Tongue (tissue), 1 donor: ENCODE measurements at regions not wholly inside any gene's neighbourhood (a gene's known extent, or its start where the extent isn't known, plus 50 kb on each side); places are given as distances from the start of the nearest gene placed in this dataset.
A peak's percentile ranks its signal among the peaks of the same experiment; 100 is the strongest.

ENCODE experiments used
- DNase-seq: peaks from one replicate; pipeline ENCODE4 v3.0.0-alpha.2; 2015

DNA sequence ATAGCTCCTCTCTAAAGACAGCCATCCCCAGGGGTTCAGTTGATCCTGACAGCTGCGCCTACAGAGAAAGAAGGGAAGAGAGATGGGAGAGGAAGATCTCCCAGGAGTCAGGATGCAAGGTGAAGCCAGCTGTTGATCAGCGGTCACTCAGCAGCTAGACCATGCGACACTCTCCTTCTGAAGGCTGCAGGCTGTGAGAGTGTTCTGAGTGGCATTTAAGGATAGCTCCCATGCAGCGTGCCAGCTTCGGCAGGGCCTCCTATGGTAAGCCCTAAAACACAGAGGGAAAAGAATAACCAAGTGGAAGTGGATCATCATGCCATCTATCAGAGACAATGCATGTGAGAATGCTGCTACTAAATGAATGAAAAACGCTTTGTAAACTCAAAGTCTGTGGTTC is 197.9 kb upstream of the NUDT4 start:
- DNase-seq, result peak; percentile 44

DNA sequence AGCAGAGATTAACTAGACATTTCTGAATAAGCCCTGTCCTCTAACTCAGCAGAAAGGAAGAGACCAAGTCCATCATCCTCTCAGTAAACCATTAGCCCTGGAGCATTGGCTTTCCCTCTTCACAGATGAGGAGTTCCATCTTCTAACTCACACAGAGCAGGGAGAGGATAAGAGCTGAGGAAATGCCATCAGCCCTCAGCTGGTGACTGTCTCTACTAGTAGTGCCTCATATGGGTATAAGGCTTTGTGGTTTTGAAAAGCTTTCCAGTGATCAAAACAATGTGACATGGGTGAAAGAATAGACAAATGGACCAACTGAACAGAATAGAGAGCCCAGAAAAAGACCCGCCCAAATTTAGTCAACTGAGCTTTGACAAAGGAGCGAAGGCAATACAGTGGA is 197.2 kb upstream of the NUDT4 start:
- DNase-seq, result no peak

DNA sequence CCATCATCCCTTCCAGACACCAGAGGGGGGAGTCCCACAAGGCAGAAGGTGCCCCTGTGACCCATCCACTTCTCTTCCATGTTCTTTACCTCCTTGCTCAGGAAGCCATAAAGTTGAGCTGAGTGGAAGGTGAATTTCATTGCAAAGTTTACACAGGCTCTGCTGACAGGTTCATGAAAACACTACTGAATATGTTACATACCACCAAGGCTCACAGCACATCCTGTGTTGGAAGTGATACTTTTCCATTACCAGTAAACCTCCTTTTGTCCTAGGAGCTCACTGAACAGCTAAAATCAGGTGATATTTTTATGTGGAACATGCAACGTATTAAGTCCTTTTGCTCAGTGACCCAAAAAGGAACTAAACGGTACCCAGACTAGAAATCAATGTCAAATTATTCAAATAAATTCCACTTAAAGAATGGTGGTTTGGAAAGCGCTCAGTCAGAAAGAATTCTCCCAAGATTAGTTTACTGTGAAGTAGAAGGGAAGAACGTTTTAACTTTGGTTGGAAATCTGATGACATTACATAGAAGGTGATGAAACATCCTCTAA is 196.2 kb upstream of the NUDT4 start:
- no peak for DNase-seq

- peak; percentile 75 for DNase-seq
These were observed 193.6 kb upstream of the NUDT4 start for GRCh38 chr12:93183940-93184671.

DNA sequence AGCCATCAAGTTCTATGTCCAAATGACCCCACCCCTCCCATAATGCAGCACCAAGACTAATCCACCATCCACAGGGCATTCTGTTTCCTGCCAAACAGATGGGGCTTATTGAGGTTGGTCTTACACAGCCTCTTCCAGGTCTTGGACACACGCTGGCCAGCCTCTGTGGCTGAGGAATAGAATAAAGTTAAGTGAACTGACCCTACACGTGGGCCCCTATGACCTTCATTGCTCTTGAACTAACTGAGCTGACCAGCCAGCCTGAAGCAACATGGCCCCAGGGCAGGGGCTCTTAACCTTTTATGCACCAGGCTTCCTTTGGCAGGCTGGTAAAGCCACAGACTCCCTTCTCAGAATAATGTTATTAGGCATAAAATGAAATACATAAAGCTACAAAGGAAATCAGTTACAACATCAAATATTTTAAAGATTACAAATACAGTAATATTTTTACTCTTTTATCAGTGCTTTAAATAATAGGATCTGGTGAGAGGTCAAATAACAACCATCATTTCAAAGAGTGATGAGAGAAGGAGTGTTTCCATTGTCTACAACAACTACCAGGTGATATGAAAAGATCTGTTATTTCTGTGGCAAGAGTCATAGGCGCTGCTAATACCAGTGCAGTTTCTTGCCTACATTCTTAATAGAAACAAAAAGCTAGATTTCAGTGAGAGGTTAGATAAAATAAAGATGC is 192.9 kb upstream of the NUDT4 start:
- DNase-seq, result no peak

GRCh38 chr12:93185369-93185741 is 192.4 kb upstream of the NUDT4 start:
- no peak for DNase-seq

DNA sequence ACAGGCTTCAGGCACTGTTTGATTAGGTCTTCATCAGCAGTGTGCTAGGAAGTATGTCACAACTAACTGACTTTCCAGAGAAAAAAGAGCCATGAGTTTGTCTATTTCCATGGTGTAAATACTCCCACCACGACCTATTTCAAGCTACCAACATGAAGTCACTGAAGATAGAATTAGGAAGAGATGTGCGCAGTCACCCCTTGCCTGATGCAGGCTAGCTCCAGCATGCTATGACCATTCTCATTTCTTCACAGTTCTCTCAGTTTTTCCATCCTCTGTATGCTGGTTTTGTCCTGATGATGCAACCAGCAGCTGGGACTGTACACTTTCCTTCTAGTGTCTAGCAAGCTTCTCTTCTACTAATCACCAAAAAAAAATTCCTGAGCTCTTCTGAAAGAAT is 191.6 kb upstream of the NUDT4 start:
- no peak for DNase-seq

GRCh38 chr12:93186621-93187020 is 191.1 kb upstream of the NUDT4 start:
- no peak for DNase-seq

DNA sequence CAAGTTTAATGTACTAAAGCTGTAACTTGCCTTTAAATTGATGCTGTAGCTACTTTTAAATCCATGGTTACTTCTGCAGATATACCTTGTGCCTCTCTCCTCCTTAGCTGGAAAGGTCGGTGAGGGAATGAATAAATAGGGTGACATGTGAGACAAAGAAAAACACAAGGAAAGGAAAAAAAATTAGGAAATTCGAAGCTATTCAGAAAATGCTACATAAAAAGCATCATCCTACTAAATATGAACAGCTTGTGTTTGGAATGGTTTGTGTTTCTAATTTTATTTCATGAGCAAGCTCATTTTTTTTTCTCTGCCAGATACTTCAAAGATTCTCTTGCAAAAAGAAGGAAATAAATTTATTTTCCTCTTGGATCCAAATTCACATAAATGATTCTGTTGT is 186.3 kb upstream of the NUDT4 start:
- no peak for DNase-seq

DNA sequence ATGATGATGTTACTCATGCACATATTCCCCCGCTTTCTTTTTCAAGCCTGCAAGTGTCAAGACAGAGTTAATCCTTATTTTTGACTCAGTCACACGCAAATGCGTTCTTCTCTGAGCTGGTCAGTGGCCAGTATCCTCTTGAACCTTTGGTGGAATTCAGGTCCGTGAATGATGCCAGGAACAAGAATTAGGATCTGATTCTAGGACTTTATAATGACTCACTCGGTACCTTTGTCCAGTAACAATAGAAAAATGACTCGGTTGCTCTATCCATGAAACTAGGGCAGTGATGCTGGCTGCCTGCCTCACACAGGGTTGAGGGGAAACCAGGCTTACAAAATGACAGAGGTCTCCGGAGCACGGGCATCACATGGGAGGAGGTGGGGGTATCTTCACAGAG is 185.8 kb upstream of the NUDT4 start:
- no peak for DNase-seq

GRCh38 chr12:93192878-93193277 is 184.8 kb upstream of the NUDT4 start:
- no peak for DNase-seq

- no peak for DNase-seq
These were observed 182.2 kb upstream of the NUDT4 start for GRCh38 chr12:93195511-93195910.

DNA sequence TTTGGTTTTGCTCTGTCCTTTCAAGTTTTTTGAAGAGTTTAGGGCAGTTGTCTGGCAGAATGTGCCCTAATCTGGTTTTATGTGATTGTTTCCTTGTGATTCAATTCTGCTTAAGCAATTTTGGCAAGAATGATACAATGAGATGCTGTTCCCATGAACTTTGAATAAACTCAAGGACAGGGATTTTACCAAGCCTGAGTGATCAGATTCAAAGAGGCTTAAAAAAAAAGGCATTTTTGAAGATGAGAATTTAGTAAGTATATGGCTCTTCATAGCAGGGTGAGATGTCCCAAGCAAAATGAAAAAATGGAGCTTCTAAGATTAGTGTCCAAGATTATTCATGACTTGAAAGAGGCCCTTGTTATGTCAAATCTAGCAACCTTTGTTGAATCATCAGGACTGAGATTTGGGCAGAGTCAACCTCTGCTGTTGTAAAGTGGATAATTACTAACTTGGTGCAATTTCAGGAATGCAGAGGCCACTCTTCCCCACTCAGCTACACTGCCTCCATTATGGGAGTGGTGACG is 180.6 kb upstream of the NUDT4 start:
- DNase-seq, result no peak

GRCh38 chr12:93198086-93198485 is 179.6 kb upstream of the NUDT4 start:
- no peak for DNase-seq

DNA sequence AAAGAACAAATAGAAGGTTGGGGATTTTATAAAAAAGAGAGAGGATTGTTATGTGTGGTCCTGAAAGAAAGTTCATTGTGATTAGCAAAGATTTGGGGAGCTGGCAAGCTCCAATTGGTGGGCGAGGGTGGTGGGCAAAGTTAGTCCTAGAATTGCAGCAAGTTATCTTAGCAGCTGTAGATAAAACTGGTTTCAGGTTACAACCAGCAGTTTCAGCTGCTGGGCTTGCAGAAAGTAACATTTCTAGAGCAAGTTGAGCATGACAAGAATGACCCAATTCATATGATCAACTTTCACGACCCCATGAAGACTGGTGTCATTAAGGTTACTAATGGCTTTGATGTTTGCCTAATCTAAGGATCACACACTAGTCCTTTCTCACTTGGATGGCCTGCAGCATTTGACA is 177.9 kb upstream of the NUDT4 start:
- no peak for DNase-seq

- DNase-seq, result no peak
These were observed 177.3 kb upstream of the NUDT4 start for GRCh38 chr12:93200291-93200917.

- no peak for DNase-seq
These were observed 175.7 kb upstream of the NUDT4 start for GRCh38 chr12:93201990-93202389.

GRCh38 chr12:93202688-93203087 is 175.0 kb upstream of the NUDT4 start:
- no peak for DNase-seq

GRCh38 chr12:93203361-93203760 is 174.4 kb upstream of the NUDT4 start:
- DNase-seq, result no peak

DNA sequence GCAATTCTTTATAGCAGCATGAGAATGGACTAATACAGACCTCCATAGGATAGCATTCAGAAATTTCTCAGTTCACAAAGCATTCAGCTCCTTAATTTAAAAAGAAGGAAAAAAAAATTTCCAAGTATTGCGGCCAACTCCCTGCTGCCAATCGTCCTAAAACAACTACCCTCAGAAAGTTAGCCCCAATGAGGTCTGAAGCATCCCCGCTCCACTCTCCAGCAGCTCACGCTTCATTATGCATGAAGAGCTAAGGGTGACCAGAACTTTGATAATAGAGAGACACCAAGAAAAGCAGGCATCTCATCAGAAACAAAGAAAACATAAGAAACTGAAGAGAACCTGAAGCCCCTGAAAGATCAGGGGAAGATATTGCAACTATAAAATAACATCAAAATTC is 172.8 kb upstream of the NUDT4 start:
- DNase-seq, result no peak

DNA sequence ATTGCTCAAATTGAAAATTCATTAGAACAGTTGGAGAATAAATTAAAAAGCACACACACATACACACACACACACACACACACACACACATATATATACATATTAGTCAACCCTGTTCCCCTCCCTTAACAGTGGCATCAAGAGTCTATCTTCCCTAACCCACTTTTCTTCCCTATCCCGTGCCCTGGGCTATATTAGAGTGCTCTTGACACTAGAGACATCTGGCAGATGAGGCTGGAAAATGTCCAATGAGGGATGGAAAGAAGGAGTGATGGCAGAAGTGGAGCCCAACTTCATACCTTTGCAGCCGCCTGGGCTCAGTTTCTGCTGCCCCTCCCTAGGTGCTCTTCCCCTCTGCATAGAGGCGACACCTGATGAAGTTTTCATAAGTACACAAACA is 172.4 kb upstream of the NUDT4 start:
- DNase-seq, result no peak

DNA sequence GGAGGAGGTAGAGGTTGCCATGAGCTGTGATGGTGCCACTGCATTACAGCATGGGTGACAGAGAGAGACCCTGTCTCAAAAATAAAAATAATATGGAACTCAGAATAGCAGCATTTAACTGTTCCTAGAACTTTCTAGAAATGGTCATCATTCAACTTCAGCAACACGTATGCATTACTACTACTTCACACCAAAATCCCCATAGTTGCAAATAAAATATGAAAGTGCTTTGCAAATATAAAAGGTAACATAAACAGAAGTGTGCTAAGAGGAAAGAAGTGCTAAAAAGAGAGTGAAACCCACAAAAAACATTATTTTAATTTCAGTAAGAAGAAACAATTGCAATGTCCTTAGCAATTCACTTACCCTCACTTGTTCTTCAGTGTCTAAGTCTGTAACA is 169.7 kb upstream of the NUDT4 start:
- DNase-seq, result no peak
